GM18517 (cell line): ENCODE measurements at regions not wholly inside any gene's neighbourhood (a gene's known extent, or its start where the extent isn't known, plus 50 kb on each side); places are given as distances from the start of the nearest gene placed in this dataset.
"Not testable (repeated sequence)": the region's sequence is repeated elsewhere in the genome, so short reads cannot be mapped to it uniquely, and the experiment has no call there.

Experiments
- ATAC-seq: cut with Tn5 transposase; IDR thresholded peaks from one replicate; pipeline ENCODE4 v1.9.1; 2021; ENCODE audit warnings: mild to moderate bottlenecking, moderate library complexity; ENCODE audit not compliant: unreplicated experiment

GRCh38 chr13:73331556-73331955 lies 272.8 kb downstream of the KLF5 start:
- no peak for ATAC-seq

DNA sequence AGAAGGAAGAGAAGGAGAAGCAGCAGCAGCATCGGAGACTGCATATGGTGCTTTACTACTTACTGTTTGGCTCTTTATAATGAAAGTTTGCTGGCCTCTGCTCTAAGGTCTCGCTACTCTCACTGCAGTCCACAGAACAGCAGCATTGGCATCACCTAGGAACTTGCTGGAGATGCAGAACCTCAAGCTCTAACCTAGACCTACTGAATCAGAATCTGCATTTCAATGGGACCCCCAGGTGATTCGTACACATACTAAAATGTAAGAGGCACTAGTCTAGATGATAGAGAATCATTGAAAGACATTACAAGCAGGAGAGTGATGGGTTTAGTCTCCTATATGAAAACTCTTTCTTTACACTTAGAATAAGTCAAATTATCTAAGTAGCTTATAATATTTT lies 270.6 kb downstream of the KLF5 start:
- no peak for ATAC-seq

- ATAC-seq = no peak
Observed at GRCh38 chr13:73327579-73327978, 268.8 kb downstream of the KLF5 start.

DNA sequence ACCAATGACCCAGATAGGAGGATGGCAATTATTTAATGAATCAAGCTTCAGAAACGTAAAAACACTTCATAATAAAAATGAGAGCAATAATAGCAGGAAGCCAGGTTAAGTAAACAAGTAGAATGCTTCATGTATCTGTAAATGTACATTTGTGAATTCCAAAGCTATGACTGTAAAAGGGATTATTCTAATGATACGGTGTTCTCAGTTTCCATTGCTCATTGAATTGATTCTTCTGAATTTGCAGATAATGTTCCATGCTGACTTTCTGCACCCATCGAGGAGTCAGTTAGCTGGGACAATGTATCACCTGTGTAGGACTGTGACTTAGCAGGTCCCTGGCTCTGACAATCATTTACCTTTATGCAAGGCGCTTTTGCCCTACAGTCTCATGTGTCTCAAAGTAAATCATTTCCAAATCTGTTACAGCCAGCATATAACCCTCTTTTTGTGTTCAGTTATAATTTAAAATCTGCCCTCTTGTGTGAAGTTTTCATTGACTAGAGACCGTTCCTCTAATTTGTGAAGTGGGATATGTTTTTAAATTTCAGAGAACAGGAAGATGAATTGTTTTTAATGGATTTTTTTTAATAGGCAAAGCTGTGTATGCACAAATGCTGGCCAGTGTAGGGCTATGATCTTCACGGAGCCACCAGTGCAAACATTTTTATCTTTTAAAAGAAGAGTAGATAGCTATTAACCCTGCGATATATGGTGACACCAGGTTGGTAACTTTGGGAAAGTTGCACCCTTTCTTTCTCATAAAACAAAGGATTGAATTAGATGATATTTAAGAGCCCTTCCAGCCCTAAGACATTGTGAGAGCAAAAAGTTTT lies 267.1 kb downstream of the KLF5 start:
- ATAC-seq = peak; percentile 64

GRCh38 chr13:73324842-73325722 lies 266.3 kb downstream of the KLF5 start:
- ATAC-seq = no peak

GRCh38 chr13:73323615-73324014 lies 264.8 kb downstream of the KLF5 start:
- no peak for ATAC-seq

DNA sequence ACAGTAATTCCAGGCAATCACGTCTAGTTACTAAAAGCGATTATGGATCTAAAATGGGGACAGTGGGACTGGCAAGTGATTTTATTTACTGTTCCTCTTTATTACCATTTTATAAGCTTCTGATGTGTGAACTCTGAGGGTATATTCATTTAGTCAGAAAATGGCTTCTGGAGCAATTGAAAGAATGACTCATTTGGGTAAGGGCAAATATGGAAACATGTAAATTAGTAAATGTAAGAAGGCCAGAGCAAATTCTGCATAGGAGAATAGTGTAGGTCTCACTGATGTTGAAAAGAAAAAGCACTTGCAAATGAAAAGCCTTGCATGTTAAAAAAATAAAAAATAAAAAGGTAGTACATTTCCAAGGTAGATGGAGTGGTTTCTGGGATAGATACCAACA lies 262.2 kb downstream of the KLF5 start:
- peak; percentile 66 for ATAC-seq

DNA sequence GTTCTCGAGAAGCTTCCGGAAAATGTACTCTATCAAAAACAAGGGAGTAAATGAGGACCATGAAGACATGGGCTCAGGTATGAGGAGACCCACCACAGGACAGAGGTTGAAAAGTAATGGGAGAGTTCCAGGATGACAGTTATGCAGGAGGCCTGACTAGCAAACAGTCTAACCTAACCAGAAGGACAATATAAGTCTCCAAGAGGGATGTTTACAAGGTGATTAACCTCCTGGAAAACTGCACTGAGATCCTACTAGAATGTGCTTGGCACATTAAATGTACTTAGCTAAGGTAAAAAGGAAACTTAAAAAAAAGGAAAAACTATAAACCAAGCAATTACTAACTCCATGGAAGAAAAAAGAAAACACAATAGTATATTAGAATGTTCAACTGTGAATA lies 258.3 kb downstream of the KLF5 start:
- ATAC-seq = no peak

GRCh38 chr13:73310366-73310765 lies 251.6 kb downstream of the KLF5 start:
- no peak for ATAC-seq

DNA sequence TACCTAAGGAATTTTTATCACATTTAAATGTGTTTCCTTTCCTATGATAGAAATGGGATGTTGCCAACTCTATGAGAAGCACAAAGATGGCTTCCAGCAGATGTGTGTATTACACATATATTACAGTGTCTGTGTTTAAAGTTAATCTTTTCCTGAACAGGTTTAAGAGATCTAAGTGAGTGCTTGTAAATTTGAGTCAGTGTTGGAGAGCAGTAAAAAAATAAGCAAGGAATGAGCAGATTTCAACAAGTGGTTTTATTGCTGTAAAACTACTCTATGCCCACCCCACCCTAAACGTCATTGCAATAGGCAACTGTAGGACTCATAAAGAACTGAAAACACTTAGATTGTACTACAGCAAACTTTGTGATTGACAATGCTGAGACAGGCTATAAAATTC lies 248.7 kb downstream of the KLF5 start:
- no peak for ATAC-seq

- ATAC-seq = no peak
Observed at GRCh38 chr13:73306688-73307087, 247.9 kb downstream of the KLF5 start.

- no peak for ATAC-seq
Observed at GRCh38 chr13:73304442-73304841, 245.6 kb downstream of the KLF5 start.

- ATAC-seq = no peak
Observed at GRCh38 chr13:73303851-73304250, 245.0 kb downstream of the KLF5 start.

GRCh38 chr13:73301622-73302021 lies 242.8 kb downstream of the KLF5 start:
- ATAC-seq = not testable (repeated sequence)

- ATAC-seq = no peak
Observed at GRCh38 chr13:73300718-73301425, 242.1 kb downstream of the KLF5 start.

DNA sequence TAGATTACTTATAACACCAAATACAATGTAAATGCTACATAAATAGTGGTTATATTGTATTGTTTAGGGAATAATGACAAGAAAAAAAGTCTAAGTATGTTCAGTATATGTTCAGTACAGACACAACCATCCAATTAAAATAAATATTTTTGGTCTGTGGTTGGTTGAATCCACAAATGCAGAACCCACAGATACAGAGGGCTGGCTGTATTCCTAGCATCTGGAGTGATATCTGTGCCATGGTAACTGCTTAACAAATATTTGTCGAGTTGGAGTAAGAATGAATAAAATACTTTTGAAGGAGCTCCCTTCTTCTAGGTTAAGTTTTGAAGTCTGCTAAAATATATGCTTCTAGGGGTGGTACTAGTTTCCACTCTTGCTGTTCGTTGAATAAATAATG lies 241.0 kb downstream of the KLF5 start:
- ATAC-seq = no peak

GRCh38 chr13:73293913-73294523 lies 235.2 kb downstream of the KLF5 start:
- ATAC-seq = no peak

DNA sequence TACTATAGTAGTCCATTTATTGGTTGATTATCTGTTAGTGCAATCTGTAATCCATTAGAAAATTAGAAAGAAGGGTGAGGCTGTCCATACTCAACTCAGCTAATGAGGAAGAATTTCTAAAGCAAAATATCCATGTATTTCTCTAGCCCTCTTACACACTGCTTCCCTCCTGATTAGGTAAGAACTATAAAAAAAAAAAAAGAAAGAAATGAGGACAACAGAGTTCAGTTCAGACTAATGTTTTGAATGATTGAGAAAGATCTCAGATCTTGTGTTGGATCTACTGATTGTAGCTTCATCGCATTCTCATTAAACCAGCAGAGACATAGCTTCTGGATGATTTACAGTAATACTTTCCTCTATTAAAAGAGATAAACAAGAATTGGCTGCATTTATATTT lies 233.3 kb downstream of the KLF5 start:
- ATAC-seq = no peak

DNA sequence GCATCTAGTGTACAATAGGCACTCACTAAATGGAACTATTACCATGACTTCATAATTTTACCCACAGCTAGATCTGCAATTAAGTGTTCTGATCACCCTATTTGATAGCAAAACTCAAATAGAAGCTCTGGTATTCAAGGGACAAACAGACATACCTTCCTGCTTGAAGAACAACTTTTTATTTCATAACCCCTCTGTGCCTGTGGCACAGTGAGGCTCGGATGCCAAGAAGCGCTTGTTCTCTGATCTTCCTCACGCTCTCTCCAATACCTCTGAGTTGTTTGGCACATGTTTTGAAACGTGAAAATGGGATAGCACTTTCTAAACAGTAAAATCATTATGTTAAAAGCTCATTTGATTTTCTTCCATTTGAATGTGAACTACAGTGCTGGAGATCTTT lies 232.0 kb downstream of the KLF5 start:
- ATAC-seq = no peak

DNA sequence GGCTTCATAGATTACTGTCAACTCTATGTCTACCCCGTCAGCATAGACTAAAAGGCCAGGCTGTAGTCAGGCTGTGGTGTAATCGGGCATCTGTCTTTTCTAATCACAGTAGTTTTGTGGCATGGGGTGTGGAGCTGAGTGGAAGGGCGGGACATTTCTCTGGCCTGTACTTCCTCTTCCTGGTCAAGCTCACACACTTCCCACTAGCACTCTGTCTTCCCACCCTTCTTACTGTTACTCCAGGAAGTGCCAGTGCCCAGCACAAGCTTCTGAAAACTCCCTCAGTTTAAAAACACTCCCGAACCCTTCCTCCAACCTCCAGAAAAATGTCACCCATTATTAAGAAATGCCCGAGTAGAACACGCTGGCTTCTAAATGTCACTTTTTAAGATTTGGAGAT lies 229.8 kb downstream of the KLF5 start:
- no peak for ATAC-seq

GRCh38 chr13:73287831-73288230 lies 229.0 kb downstream of the KLF5 start:
- ATAC-seq = no peak
